SK-N-SH treated with all-trans-retinoic acid at 6 μM for 48 hours (cell line): ENCODE measurements at regions not wholly inside any gene's neighbourhood (a gene's known extent, or its start where the extent isn't known, plus 50 kb on each side); places are given as distances from the start of the nearest gene placed in this dataset.

Experiments
- ATAC-seq: fragments of 200-7000 bp; cut with Tn5 transposase; 3 replicates; pipeline ENCODE4 v1.9.1; 2020; ENCODE audit warnings: mild to moderate bottlenecking, moderate library complexity
- ARNTL ChIP-seq: fragments of 450-650 bp; formaldehyde crosslinking; IDR thresholded peaks from 2 replicates; pipeline ENCODE4 v1.5.0; 2020; ENCODE audit warnings: low read depth, mild to moderate bottlenecking, moderate library complexity, borderline replicate concordance
- BACH2 ChIP-seq: fragments of 250-450 bp; sonication (Bioruptor Pico); IDR thresholded peaks from 2 replicates; pipeline ENCODE4 v1.9.0; 2021; ENCODE audit warnings: mild to moderate bottlenecking, borderline replicate concordance
- CREB5 ChIP-seq: fragments of 250-450 bp; sonication (Bioruptor Pico); IDR thresholded peaks from 2 replicates; pipeline ENCODE4 v1.5.1; 2020; ENCODE audit warnings: low read depth, mild to moderate bottlenecking, moderate library complexity
- CSDC2 ChIP-seq: fragments of 250-450 bp; sonication (Bioruptor Pico); IDR thresholded peaks from 2 replicates; pipeline ENCODE4 v1.5.0; 2020; ENCODE audit warnings: mild to moderate bottlenecking, moderate library complexity
- CSRNP3 ChIP-seq: fragments of 250-450 bp; sonication (Bioruptor Pico); IDR thresholded peaks from 2 replicates; pipeline ENCODE4 v1.5.1; 2021; ENCODE audit warnings: mild to moderate bottlenecking, moderate library complexity
- ESRRG ChIP-seq: fragments of 250-450 bp; sonication (Bioruptor Pico); IDR thresholded peaks from 2 replicates; pipeline ENCODE4 v1.6.1; 2021; ENCODE audit warnings: mild to moderate bottlenecking
- GLIS3 ChIP-seq: fragments of 250-450 bp; sonication (Bioruptor Pico); IDR thresholded peaks from 2 replicates; pipeline ENCODE4 v1.5.0; 2020; ENCODE audit warnings: mild to moderate bottlenecking, moderate library complexity
- ISL1 ChIP-seq: fragments of 250-450 bp; sonication (Bioruptor Pico); IDR thresholded peaks from 2 replicates; pipeline ENCODE4 v2.1.2; 2022; ENCODE audit warnings: mild to moderate bottlenecking, moderate library complexity
- POU6F1 ChIP-seq: fragments of 250-450 bp; sonication (Bioruptor Pico); IDR thresholded peaks from 2 replicates; pipeline ENCODE4 v1.8.0; 2021; ENCODE audit warnings: low read depth, mild to moderate bottlenecking, moderate library complexity, borderline replicate concordance
- RARB ChIP-seq: fragments of 250-450 bp; sonication (Bioruptor Pico); IDR thresholded peaks from 2 replicates; pipeline ENCODE4 v1.8.0; 2021; ENCODE audit warnings: mild to moderate bottlenecking, moderate library complexity
- SNAI2 ChIP-seq: fragments of 250-450 bp; sonication (Bioruptor Pico); IDR thresholded peaks from 2 replicates; pipeline ENCODE4 v1.5.0; 2020; ENCODE audit warnings: mild to moderate bottlenecking, moderate library complexity
- TCF4 ChIP-seq: fragments of 250-450 bp; sonication (Bioruptor Pico); IDR thresholded peaks from 2 replicates; pipeline ENCODE4 v1.8.0; 2021; ENCODE audit warnings: mild to moderate bottlenecking, moderate library complexity, borderline replicate concordance
- TOX ChIP-seq: fragments of 250-450 bp; sonication (Bioruptor Pico); IDR thresholded peaks from 2 replicates; pipeline ENCODE4 v1.8.0; 2021; ENCODE audit warnings: mild to moderate bottlenecking, moderate library complexity, borderline replicate concordance
- TSHZ2 ChIP-seq: fragments of 250-450 bp; sonication (Bioruptor Pico); IDR thresholded peaks from 2 replicates; pipeline ENCODE4 v1.5.0; 2020; ENCODE audit warnings: mild to moderate bottlenecking, moderate library complexity
- ZFP3 ChIP-seq: fragments of 250-450 bp; sonication (Bioruptor Pico); IDR thresholded peaks from 2 replicates; pipeline ENCODE4 v1.5.0; 2020; ENCODE audit warnings: mild to moderate bottlenecking, moderate library complexity
- ZFP30 ChIP-seq: fragments of 450-650 bp; formaldehyde crosslinking; IDR thresholded peaks from 2 replicates; pipeline ENCODE4 v1.5.0; 2022; ENCODE audit warnings: mild to moderate bottlenecking, moderate library complexity
- ZNF565 ChIP-seq: fragments of 450-650 bp; formaldehyde crosslinking; conservative IDR thresholded peaks from 2 replicates; pipeline ENCODE4 v1.5.0; 2020; ENCODE audit warnings: low read depth, mild to moderate bottlenecking, moderate library complexity
- ZNF70 ChIP-seq: fragments of 450-650 bp; formaldehyde crosslinking; IDR thresholded peaks from 2 replicates; pipeline ENCODE4 v1.5.0; 2020; ENCODE audit warnings: mild to moderate bottlenecking, moderate library complexity
- ZNF8 ChIP-seq: fragments of 450-650 bp; formaldehyde crosslinking; IDR thresholded peaks from 2 replicates; pipeline ENCODE4 v1.5.0; 2020; ENCODE audit warnings: mild to moderate bottlenecking, moderate library complexity

- no peak for ATAC-seq
These were observed 127.1 kb upstream of the HS3ST3A1 start for GRCh38 chr17:13728781-13729180.

GRCh38 chr17:13729466-13730134 is 127.9 kb upstream of the HS3ST3A1 start:
- TF ChIP-seq CREB5 (CRISPR knock-in tag): no peak
- no peak for TF ChIP-seq CSRNP3
- TF ChIP-seq TOX (CRISPR knock-in tag): no peak
- TF ChIP-seq ZFP3 (CRISPR knock-in tag): no peak
- TF ChIP-seq ZNF8: no peak
- TF ChIP-seq TSHZ2: no peak
- TF ChIP-seq ISL1 (CRISPR knock-in tag): no peak
- TF ChIP-seq BACH2: no peak
- TF ChIP-seq ZNF565 (CRISPR knock-in tag): no peak
- TF ChIP-seq TCF4 (CRISPR knock-in tag): no peak
- TF ChIP-seq, all 23 proteins: peak for 0
- ATAC-seq: no peak

More at GRCh38 chr17:13728781-13729180, 127.1 kb upstream of the HS3ST3A1 start:
- TF ChIP-seq ARNTL (CRISPR knock-in tag): no peak
- no peak for TF ChIP-seq RARB (CRISPR knock-in tag)
- TF ChIP-seq TSHZ2: no peak
- TF ChIP-seq CSRNP3: no peak
- TF ChIP-seq ZNF565 (CRISPR knock-in tag): no peak
- no peak for TF ChIP-seq CSDC2
- no peak for TF ChIP-seq ZNF70 (CRISPR knock-in tag)
- no peak for TF ChIP-seq CREB5 (CRISPR knock-in tag)
- no peak for TF ChIP-seq TCF4 (CRISPR knock-in tag)
- TF ChIP-seq SNAI2: no peak
- no peak for TF ChIP-seq BACH2
- TF ChIP-seq GLIS3 (CRISPR knock-in tag): no peak
- TF ChIP-seq ZFP30 (CRISPR knock-in tag): no peak
- TF ChIP-seq, all 23 proteins: peak for 0

GRCh38 chr17:13734880-13735279 is 133.2 kb upstream of the HS3ST3A1 start:
- no peak for ATAC-seq
- no peak for TF ChIP-seq ARNTL (CRISPR knock-in tag)
- no peak for TF ChIP-seq CSRNP3
- TF ChIP-seq POU6F1 (CRISPR knock-in tag): no peak
- TF ChIP-seq TOX (CRISPR knock-in tag): no peak
- no peak for TF ChIP-seq ZNF70 (CRISPR knock-in tag)
- TF ChIP-seq TCF4 (CRISPR knock-in tag): no peak
- TF ChIP-seq ZNF565 (CRISPR knock-in tag): no peak
- TF ChIP-seq ESRRG (CRISPR knock-in tag): no peak
- TF ChIP-seq SNAI2: no peak
- no peak for TF ChIP-seq ISL1 (CRISPR knock-in tag)
